ENCODE measurements at regions not wholly inside any gene's neighbourhood (a gene's known extent, or its start where the extent isn't known, plus 50 kb on each side); places are given as distances from the start of the nearest gene placed in this dataset.
A peak's percentile ranks its signal among the peaks of the same experiment; 100 is the strongest.

DNA sequence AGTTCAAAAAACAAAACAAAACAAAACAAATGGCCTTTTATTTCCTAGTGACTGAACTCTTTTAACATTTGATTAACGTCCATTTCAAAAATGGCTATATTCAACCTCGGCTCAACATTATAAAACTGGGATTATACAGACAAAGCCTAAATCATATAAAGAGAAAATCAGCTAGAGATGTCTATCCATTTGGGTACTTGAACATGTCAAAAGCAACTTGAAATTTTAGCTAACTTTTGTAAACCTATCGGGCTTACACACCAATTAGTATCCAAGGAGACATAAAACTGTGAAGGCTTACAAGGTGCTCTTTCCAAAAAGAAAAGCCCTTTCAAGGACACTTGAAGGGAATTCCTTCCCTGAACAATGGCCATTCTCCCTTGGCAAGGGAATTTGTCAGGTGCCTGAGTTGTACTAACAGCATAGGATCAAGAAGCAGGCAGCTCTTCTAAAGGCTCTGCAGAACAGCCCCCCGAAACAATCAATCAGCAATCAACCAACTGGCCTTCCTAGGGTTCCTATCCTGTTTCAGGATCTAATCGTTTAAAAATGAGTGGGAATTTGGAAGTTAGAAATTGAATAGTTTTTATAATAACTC, 633.7 kb upstream of the HTR2C start:
- TF ChIP-seq CTCF (IDR thresholded peaks at IDR 0.05) = no peak
- Mint-ChIP-seq H3K4me3 (no peak overlapping the region), H3K4me1 (no peaks in the 10 kb centered on the region), H3K27ac (no peak overlapping the region), H3K9me3 (peaks cover 9% of the 10 kb centered on the region), H3K36me3 (ENCODE audit: low read depth) (peaks cover 6% of the 10 kb centered on the region), H3K27me3 (ENCODE audit: low read depth, poor library complexity) (no peaks in the 10 kb centered on the region)
- DNase-seq = no peak

DNA sequence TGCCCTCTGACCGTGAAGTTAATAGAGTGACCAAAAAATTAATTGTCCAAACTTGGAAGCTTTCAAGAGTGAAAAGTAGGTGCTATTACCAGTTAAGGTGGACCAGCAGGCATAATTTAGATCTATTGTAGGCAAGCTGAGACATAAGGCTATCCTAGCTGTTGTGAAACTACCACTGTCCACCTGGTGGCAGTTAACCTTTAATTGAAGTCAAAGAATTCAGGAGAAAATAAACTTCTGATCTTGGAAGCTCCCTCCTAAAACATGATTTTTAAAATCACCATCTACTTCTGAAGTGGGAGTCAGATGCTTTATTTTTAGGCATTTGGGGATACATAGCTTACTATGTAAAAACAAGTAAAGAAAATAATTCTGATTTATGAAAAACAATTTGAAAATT, 636.3 kb upstream of the HTR2C start:
- H3K27ac Mint-ChIP-seq = no peak overlapping the region
- peaks cover 9% of the 10 kb centered on the region for H3K9me3 Mint-ChIP-seq
- peaks cover 6% of the 10 kb centered on the region for H3K36me3 Mint-ChIP-seq (ENCODE audit: low read depth)
- DNase-seq = no peak
- H3K4me3 Mint-ChIP-seq = no peak overlapping the region
- H3K27me3 Mint-ChIP-seq (ENCODE audit: low read depth, poor library complexity) = no peaks in the 10 kb centered on the region
- no peaks in the 10 kb centered on the region for H3K4me1 Mint-ChIP-seq
- TF ChIP-seq CTCF (IDR thresholded peaks at IDR 0.05) = no peak

DNA sequence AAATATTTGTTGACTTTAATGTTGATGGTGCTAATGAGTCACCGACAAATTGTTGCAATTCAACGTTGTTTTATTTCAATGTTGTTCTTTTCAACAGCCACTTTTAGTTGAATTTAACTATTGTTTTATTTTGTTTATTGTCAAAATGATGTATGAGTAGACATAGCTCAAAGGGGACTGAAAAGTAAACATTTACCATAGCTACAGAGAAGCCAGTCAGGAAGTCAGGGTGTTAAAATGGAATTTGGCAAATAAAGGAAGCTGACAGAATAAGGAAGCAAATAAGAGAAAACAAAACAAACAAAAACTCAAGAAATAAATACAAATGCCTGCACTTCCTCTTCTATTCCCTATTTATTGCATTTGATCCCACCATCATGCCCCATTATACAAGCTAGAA, 648.4 kb upstream of the HTR2C start:
- Mint-ChIP-seq H3K27ac (no peak overlapping the region), H3K4me3 (no peak overlapping the region), H3K9me3 (no peaks in the 10 kb centered on the region), H3K4me1 (peaks cover 9% of the 10 kb centered on the region), H3K27me3 (ENCODE audit: low read depth, poor library complexity) (no peaks in the 10 kb centered on the region), H3K36me3 (ENCODE audit: low read depth) (no peaks in the 10 kb centered on the region)
- no peak for TF ChIP-seq CTCF (IDR thresholded peaks at IDR 0.05)
- no peak for DNase-seq

- Mint-ChIP-seq H3K4me3 (no peak overlapping the region), H3K4me1 (peaks cover 9% of the 10 kb centered on the region), H3K27me3 (ENCODE audit: low read depth, poor library complexity) (no peaks in the 10 kb centered on the region), H3K36me3 (ENCODE audit: low read depth) (no peaks in the 10 kb centered on the region), H3K9me3 (peaks cover under 1% of the 10 kb centered on the region), H3K27ac (no peak overlapping the region)
- DNase-seq = no peak
- TF ChIP-seq CTCF (IDR thresholded peaks at IDR 0.05) = no peak
These were observed 650.0 kb upstream of the HTR2C start for GRCh38 chrX:113933931-113934330.

GRCh38 chrX:113929004-113929403, 654.9 kb upstream of the HTR2C start:
- DNase-seq = peak; percentile 54
- H3K4me1 Mint-ChIP-seq = no peaks in the 10 kb centered on the region
- peak; percentile 85 for TF ChIP-seq CTCF (IDR thresholded peaks at IDR 0.05)

GRCh38 chrX:113920661-113921060, 663.2 kb upstream of the HTR2C start:
- Mint-ChIP-seq H3K4me1 (peaks cover 2% of the 10 kb centered on the region), H3K27ac (no peak overlapping the region), H3K36me3 (ENCODE audit: low read depth) (peaks cover 6% of the 10 kb centered on the region), H3K27me3 (ENCODE audit: low read depth, poor library complexity) (no peaks in the 10 kb centered on the region), H3K9me3 (peaks cover 9% of the 10 kb centered on the region), H3K4me3 (no peak overlapping the region)
- no peak for DNase-seq
- no peak for TF ChIP-seq CTCF (IDR thresholded peaks at IDR 0.05)

More at GRCh38 chrX:113929004-113929403, 654.9 kb upstream of the HTR2C start:
- H3K27me3 Mint-ChIP-seq (ENCODE audit: low read depth, poor library complexity) = no peaks in the 10 kb centered on the region
- H3K27ac Mint-ChIP-seq = no peak overlapping the region
- peaks cover 21% of the 10 kb centered on the region for H3K9me3 Mint-ChIP-seq
- no peak overlapping the region for H3K4me3 Mint-ChIP-seq
- H3K36me3 Mint-ChIP-seq (ENCODE audit: low read depth) = peaks cover 6% of the 10 kb centered on the region
